ENCODE measurements at regions not wholly inside any gene's neighbourhood (a gene's known extent, or its start where the extent isn't known, plus 50 kb on each side); places are given as distances from the start of the nearest gene placed in this dataset.
"Not testable (repeated sequence)": the region's sequence is repeated elsewhere in the genome, so short reads cannot be mapped to it uniquely, and the experiment has no call there.

DNA sequence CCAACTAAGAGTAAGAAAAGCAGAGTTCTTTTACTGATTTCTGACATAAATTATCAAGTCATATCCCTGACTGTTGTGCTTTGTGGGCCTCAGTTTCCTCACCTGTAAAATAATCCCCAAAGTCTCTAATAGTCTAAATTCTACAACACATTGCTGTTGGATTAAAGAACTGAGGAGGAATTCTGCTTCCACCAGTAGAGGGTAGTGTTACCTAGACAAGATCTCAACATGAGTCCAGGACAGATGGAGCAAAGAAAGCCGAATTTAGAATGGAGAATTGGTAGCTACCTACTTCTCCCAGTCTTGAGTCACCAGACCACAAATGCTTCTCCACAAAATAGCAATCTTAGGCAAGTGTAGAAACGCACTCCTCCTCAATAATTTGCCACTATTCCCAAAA lies 462.5 kb upstream of the FSHR start:
- TF ChIP-seq, protein P1, sequence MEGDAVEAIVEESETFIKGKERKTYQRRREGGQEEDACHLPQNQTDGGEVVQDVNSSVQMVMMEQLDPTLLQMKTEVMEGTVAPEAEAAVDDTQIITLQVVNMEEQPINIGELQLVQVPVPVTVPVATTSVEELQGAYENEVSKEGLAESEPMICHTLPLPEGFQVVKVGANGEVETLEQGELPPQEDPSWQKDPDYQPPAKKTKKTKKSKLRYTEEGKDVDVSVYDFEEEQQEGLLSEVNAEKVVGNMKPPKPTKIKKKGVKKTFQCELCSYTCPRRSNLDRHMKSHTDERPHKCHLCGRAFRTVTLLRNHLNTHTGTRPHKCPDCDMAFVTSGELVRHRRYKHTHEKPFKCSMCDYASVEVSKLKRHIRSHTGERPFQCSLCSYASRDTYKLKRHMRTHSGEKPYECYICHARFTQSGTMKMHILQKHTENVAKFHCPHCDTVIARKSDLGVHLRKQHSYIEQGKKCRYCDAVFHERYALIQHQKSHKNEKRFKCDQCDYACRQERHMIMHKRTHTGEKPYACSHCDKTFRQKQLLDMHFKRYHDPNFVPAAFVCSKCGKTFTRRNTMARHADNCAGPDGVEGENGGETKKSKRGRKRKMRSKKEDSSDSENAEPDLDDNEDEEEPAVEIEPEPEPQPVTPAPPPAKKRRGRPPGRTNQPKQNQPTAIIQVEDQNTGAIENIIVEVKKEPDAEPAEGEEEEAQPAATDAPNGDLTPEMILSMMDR (conservative IDR thresholded peaks at IDR 0.05): peak; percentile 74
- H3K4me3 Mint-ChIP-seq: no peak overlapping the region
- DNase-seq (ENCODE audit: low read depth, low spot score): no peak
- H3K27ac Mint-ChIP-seq (ENCODE audit: unreplicated experiment): no peak overlapping the region
- peaks cover 14% of the 10 kb centered on the region for H3K27me3 Mint-ChIP-seq (ENCODE audit: low read depth)
- no peaks in the 10 kb centered on the region for H3K4me1 Mint-ChIP-seq
- no peaks in the 10 kb centered on the region for H3K36me3 Mint-ChIP-seq (ENCODE audit: low read depth)
- peaks cover 1% of the 10 kb centered on the region for H3K9me3 Mint-ChIP-seq

DNA sequence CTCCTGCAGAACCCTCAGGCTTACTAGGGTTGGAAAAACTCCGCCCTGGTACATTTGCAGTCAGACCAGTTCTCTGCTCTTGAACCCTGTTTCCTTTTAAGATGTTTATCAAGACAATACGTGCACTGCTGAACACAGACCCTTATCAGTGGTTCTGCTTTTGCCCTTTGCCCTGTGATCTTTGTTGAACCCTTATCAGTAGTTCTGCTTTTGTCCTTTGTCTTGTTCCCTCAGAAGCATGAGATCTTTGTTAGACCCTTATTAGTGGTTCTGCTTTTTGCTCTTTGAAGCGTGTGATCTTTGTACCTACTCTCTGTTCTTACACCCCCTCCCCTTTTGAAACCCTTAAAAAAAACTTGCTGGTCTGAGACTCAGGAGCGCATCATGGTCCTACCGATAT lies 457.5 kb upstream of the FSHR start:
- H3K27me3 Mint-ChIP-seq (ENCODE audit: low read depth): peaks cover 14% of the 10 kb centered on the region

DNA sequence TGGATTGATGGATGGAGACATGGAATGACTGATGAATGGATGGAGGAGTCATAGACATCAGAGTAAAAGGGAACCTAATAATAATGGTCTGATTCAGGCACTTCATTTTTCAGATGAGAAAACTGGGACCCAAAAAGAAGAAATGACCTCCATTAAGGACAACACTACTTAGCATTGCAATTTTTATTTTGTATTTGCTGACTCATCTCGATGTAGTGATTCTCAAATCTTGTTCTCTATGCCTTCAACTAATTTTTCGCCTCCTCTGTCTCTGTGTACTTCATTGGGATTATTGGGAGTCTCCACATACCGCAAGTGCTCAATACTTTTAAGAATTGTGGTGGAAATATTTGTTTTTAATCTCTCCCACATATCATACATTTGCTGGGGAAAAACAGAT lies 446.2 kb upstream of the FSHR start:
- H3K27me3 Mint-ChIP-seq (ENCODE audit: low read depth): no peaks in the 10 kb centered on the region
- no peaks in the 10 kb centered on the region for H3K36me3 Mint-ChIP-seq (ENCODE audit: low read depth)
- no peak for DNase-seq (ENCODE audit: low read depth, low spot score)
- no peak overlapping the region for H3K4me3 Mint-ChIP-seq
- H3K4me1 Mint-ChIP-seq: no peaks in the 10 kb centered on the region
- TF ChIP-seq, protein P1 (conservative IDR thresholded peaks at IDR 0.05): no peak
- H3K9me3 Mint-ChIP-seq: no peaks in the 10 kb centered on the region
- H3K27ac Mint-ChIP-seq (ENCODE audit: unreplicated experiment): no peak overlapping the region

More for the DNA sequence above, 457.5 kb upstream of the FSHR start:
- not testable (repeated sequence) for H3K4me1 Mint-ChIP-seq; H3K27ac Mint-ChIP-seq (ENCODE audit: unreplicated experiment); DNase-seq (ENCODE audit: low read depth, low spot score); H3K36me3 Mint-ChIP-seq (ENCODE audit: low read depth); H3K9me3 Mint-ChIP-seq; H3K4me3 Mint-ChIP-seq

DNA sequence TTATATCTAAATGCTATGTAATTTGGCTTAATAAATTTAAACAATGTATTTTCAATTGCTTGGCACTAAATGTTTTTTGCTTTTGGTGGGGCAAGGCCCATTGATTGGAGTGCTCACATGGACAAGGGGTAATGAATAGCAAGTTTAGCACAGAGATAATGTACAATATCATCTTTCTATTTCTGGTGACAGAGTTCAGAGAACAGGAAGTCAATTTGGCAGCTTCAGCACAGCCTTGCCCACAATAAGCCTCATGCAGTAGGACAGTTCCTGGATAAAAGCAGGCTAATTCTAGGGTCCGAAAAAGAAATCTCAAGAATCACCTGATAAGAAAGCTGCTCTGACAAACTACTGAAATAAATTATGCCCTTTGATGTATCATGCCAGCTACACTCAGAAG lies 443.9 kb upstream of the FSHR start:
- no peak overlapping the region for H3K27ac Mint-ChIP-seq (ENCODE audit: unreplicated experiment)
- H3K4me1 Mint-ChIP-seq: no peaks in the 10 kb centered on the region
- H3K9me3 Mint-ChIP-seq: peaks cover 10% of the 10 kb centered on the region
- TF ChIP-seq, protein P1 (conservative IDR thresholded peaks at IDR 0.05): no peak
- DNase-seq (ENCODE audit: low read depth, low spot score): no peak
- no peaks in the 10 kb centered on the region for H3K36me3 Mint-ChIP-seq (ENCODE audit: low read depth)
- H3K4me3 Mint-ChIP-seq: no peak overlapping the region
- no peaks in the 10 kb centered on the region for H3K27me3 Mint-ChIP-seq (ENCODE audit: low read depth)

DNA sequence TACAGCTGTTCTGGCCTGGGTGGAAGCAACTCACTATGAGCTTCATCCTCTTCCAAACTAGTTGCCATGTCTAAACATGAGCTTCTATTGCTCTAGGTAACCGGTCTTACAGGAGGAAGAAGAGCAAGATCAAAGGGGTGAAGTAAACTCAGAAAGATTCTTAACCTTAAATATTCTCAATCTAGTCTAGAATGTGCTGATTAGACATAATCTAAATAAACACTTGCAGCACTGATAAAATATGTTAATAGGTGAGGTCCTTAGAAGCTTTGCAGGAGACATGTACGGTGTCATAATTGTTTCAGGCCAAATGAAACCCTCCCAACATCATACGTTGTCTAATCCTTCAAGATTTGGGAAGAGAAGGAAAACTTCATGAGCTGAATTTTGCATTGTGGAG lies 431.6 kb upstream of the FSHR start:
- no peaks in the 10 kb centered on the region for H3K4me1 Mint-ChIP-seq
- DNase-seq (ENCODE audit: low read depth, low spot score): no peak
- H3K9me3 Mint-ChIP-seq: peaks cover 7% of the 10 kb centered on the region
- H3K27me3 Mint-ChIP-seq (ENCODE audit: low read depth): peaks cover 2% of the 10 kb centered on the region
- H3K4me3 Mint-ChIP-seq: no peak overlapping the region
- TF ChIP-seq, protein P1 (conservative IDR thresholded peaks at IDR 0.05): no peak
- no peak overlapping the region for H3K27ac Mint-ChIP-seq (ENCODE audit: unreplicated experiment)
- no peaks in the 10 kb centered on the region for H3K36me3 Mint-ChIP-seq (ENCODE audit: low read depth)

DNA sequence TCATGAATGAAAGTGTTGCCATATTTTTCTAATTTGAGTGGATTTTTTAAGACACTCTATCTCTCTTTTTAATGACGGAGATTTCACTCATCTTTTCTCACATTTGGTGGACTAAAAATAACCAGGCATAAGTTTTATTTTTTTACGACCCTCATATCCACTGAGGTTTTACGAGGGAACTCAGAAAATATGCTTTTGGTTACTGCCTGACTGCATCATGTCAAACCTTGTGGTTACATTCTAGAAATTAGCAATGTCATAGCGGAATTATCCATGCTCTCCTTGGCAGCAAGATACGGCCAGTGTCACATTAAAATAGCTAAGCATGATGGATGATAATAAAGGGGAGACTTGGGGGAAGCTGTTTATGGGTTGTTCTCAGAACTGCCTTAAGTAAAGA lies 428.6 kb upstream of the FSHR start:
- Mint-ChIP-seq H3K27me3 (ENCODE audit: low read depth) (no peaks in the 10 kb centered on the region), H3K27ac (ENCODE audit: unreplicated experiment) (no peak overlapping the region), H3K9me3 (peaks cover 2% of the 10 kb centered on the region), H3K4me1 (no peaks in the 10 kb centered on the region), H3K36me3 (ENCODE audit: low read depth) (no peaks in the 10 kb centered on the region), H3K4me3 (no peak overlapping the region)
- no peak for DNase-seq (ENCODE audit: low read depth, low spot score)
- TF ChIP-seq, protein P1 (conservative IDR thresholded peaks at IDR 0.05): no peak
